ENCODE measurements at regions not wholly inside any gene's neighbourhood (a gene's known extent, or its start where the extent isn't known, plus 50 kb on each side); places are given as distances from the start of the nearest gene placed in this dataset.

DNA sequence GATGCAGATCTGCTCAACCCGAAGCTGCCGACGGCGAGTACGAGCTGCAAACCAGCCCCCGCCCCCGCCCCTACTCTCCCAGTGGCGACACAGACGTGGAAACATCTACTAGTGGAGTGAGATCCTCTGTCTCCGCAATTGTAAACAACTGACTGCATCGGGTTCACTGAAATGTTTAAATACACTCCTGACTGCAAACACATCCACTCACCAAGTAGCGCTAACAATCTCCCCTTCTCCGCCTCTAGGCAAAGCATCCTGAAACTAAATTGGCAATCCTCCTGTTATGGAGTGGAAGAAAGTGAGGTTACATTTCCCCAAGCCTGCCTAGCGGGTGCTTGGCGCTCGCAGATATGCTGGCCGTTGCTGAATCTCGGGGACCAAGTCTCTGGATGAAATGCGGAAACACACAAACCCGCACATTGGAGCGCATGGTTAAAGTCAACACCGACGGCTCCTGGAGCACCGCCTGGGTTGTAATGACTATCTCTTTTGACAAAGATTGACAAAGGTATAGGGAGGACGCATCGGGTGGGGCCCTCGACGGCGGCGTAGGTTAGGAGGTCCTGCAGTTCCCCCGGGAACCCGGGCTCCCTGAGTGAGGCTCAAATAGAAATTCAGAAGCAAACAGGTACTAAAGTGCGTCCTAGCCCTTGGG, 117.0 kb upstream of the TEX13C start:
- Mint-ChIP-seq H3K27ac (ENCODE audit: unreplicated experiment) (peak overlapping the region; percentile 20), H3K27me3 (ENCODE audit: low read depth) (peaks cover 79% of the 10 kb centered on the region), H3K4me1 (peaks cover 46% of the 10 kb centered on the region), H3K36me3 (ENCODE audit: low read depth) (no peaks in the 10 kb centered on the region), H3K9me3 (no peaks in the 10 kb centered on the region), H3K4me3 (peak overlapping the region; percentile 86)
- TF ChIP-seq, protein P1, sequence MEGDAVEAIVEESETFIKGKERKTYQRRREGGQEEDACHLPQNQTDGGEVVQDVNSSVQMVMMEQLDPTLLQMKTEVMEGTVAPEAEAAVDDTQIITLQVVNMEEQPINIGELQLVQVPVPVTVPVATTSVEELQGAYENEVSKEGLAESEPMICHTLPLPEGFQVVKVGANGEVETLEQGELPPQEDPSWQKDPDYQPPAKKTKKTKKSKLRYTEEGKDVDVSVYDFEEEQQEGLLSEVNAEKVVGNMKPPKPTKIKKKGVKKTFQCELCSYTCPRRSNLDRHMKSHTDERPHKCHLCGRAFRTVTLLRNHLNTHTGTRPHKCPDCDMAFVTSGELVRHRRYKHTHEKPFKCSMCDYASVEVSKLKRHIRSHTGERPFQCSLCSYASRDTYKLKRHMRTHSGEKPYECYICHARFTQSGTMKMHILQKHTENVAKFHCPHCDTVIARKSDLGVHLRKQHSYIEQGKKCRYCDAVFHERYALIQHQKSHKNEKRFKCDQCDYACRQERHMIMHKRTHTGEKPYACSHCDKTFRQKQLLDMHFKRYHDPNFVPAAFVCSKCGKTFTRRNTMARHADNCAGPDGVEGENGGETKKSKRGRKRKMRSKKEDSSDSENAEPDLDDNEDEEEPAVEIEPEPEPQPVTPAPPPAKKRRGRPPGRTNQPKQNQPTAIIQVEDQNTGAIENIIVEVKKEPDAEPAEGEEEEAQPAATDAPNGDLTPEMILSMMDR (conservative IDR thresholded peaks at IDR 0.05) = no peak
- peak; percentile 2 for DNase-seq (ENCODE audit: low read depth, low spot score)

DNA sequence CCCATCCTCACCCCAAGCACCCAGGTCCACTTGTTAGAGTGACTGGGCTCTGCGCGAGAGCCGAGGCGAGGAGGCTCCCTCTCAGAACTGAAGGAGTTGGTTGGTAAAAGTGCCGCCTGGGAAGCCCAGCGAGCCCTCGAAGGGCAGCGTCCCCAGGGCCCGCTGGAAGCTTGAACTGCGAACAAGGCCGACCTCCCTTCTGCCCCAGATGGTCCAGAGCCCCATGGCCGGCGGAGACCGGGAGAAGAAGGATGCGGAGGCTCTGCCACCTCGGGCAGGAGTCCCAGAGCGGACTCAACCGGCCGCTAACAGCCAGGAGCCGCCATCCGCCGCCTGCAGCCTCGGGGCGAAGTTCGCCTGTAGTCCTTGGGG, 116.3 kb upstream of the TEX13C start:
- no peaks in the 10 kb centered on the region for H3K36me3 Mint-ChIP-seq (ENCODE audit: low read depth)
- H3K4me3 Mint-ChIP-seq = peak overlapping the region; percentile 86
- no peaks in the 10 kb centered on the region for H3K9me3 Mint-ChIP-seq
- H3K27ac Mint-ChIP-seq (ENCODE audit: unreplicated experiment) = peak overlapping the region; percentile 72
- TF ChIP-seq, protein P1 (conservative IDR thresholded peaks at IDR 0.05) = no peak
- peaks cover 75% of the 10 kb centered on the region for H3K27me3 Mint-ChIP-seq (ENCODE audit: low read depth)
- DNase-seq (ENCODE audit: low read depth, low spot score) = peak; percentile 10
- peaks cover 46% of the 10 kb centered on the region for H3K4me1 Mint-ChIP-seq

- Mint-ChIP-seq H3K27me3 (ENCODE audit: low read depth) (peaks cover 69% of the 10 kb centered on the region), H3K36me3 (ENCODE audit: low read depth) (no peaks in the 10 kb centered on the region), H3K4me3 (peak overlapping the region; percentile 86), H3K4me1 (peaks cover 46% of the 10 kb centered on the region), H3K9me3 (no peaks in the 10 kb centered on the region), H3K27ac (ENCODE audit: unreplicated experiment) (no peak overlapping the region)
- TF ChIP-seq, protein P1 (conservative IDR thresholded peaks at IDR 0.05) = peak; percentile 19
- peak; percentile 52 for DNase-seq (ENCODE audit: low read depth, low spot score)
Observed at GRCh38 chrX:125203737-125204578, 115.7 kb upstream of the TEX13C start.

DNA sequence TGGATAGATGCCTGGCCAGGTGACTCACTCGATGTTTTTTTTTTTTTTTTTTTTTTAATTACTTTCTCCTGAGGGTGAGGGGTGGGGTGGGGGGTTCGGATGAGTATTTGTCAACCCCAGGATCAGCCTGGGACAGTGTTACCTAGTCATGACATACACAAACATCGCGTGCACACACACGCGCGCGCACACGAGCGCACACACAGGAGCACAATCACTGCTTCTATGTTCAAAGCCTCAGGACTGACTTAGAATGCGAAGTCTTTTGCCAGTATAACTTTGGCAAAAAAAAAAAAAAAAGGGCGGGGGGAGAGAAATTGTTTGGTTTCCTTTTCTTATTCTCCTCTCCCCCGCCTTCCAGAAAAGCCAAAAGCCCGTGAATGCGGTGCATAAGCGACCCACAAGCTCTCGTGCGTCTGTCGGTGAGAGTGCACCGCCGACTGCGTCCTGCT, 115.0 kb upstream of the TEX13C start:
- Mint-ChIP-seq H3K27ac (ENCODE audit: unreplicated experiment) (no peak overlapping the region), H3K9me3 (no peaks in the 10 kb centered on the region), H3K4me1 (peaks cover 43% of the 10 kb centered on the region), H3K4me3 (peak overlapping the region; percentile 86), H3K27me3 (ENCODE audit: low read depth) (peaks cover 64% of the 10 kb centered on the region), H3K36me3 (ENCODE audit: low read depth) (no peaks in the 10 kb centered on the region)
- DNase-seq (ENCODE audit: low read depth, low spot score) = no peak
- TF ChIP-seq, protein P1 (conservative IDR thresholded peaks at IDR 0.05) = no peak

GRCh38 chrX:125205133-125205917, 114.3 kb upstream of the TEX13C start:
- no peaks in the 10 kb centered on the region for H3K9me3 Mint-ChIP-seq
- H3K27ac Mint-ChIP-seq (ENCODE audit: unreplicated experiment) = peak overlapping the region; percentile 95
- H3K4me3 Mint-ChIP-seq = peak overlapping the region; percentile 86
- H3K4me1 Mint-ChIP-seq = peaks cover 43% of the 10 kb centered on the region
- peak; percentile 64 for DNase-seq (ENCODE audit: low read depth, low spot score)
- peaks cover 60% of the 10 kb centered on the region for H3K27me3 Mint-ChIP-seq (ENCODE audit: low read depth)
- no peaks in the 10 kb centered on the region for H3K36me3 Mint-ChIP-seq (ENCODE audit: low read depth)
- TF ChIP-seq, protein P1 (conservative IDR thresholded peaks at IDR 0.05) = peak; percentile 58

Data from neural crest cell (in vitro differentiated cells).